ENCODE measurements at regions not wholly inside any gene's neighbourhood (a gene's known extent, or its start where the extent isn't known, plus 50 kb on each side); places are given as distances from the start of the nearest gene placed in this dataset.
"Not testable (repeated sequence)": the region's sequence is repeated elsewhere in the genome, so short reads cannot be mapped to it uniquely, and the experiment has no call there.

DNA sequence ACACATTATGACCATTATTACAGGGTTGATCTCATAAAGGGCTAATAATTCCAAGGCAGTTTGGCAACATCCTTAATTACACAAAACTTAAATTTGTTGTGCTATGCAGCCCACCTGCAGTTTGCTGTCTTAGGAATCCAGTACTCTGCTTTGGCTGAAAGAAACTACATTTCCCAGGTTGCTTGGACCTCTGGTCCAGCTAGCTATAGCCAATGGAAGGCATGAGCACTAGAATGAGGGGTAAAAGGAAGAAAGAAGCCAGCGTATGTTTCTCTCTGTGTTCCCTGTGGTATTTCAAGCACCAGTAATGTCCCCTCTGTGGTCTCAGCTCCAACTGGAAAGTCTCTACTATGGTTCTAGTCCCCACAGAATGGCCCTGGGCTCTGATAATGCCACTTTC, 84.3 kb upstream of the TSC22D2 start:
- H3K9me3 ChIP-seq: no peaks in the 10 kb centered on the region
- DNase-seq (ENCODE audit: low spot score in 2 of 2): no peak
- TF ChIP-seq, protein P1, sequence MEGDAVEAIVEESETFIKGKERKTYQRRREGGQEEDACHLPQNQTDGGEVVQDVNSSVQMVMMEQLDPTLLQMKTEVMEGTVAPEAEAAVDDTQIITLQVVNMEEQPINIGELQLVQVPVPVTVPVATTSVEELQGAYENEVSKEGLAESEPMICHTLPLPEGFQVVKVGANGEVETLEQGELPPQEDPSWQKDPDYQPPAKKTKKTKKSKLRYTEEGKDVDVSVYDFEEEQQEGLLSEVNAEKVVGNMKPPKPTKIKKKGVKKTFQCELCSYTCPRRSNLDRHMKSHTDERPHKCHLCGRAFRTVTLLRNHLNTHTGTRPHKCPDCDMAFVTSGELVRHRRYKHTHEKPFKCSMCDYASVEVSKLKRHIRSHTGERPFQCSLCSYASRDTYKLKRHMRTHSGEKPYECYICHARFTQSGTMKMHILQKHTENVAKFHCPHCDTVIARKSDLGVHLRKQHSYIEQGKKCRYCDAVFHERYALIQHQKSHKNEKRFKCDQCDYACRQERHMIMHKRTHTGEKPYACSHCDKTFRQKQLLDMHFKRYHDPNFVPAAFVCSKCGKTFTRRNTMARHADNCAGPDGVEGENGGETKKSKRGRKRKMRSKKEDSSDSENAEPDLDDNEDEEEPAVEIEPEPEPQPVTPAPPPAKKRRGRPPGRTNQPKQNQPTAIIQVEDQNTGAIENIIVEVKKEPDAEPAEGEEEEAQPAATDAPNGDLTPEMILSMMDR (IDR thresholded peaks at IDR 0.05): no peak
- TF ChIP-seq POLR2AphosphoS5 (IDR thresholded peaks at IDR 0.05): no peak
- no peak for TF ChIP-seq POLR2A (IDR thresholded peaks at IDR 0.05)
- H3K4me3 ChIP-seq: no peak overlapping the region
- H3K4me1 ChIP-seq: no peaks in the 10 kb centered on the region
- no peak overlapping the region for H3K27ac ChIP-seq
- no peaks in the 10 kb centered on the region for H3K27me3 ChIP-seq
- intact Hi-C loops (cut with DNase I; ENCODE audit: low total_unique reads): no loop called here
- no peaks in the 10 kb centered on the region for H3K36me3 ChIP-seq

- H3K4me3 ChIP-seq; intact Hi-C loops (cut with DNase I; ENCODE audit: low total_unique reads); H3K27me3 ChIP-seq; H3K27ac ChIP-seq; H3K9me3 ChIP-seq; DNase-seq (ENCODE audit: low spot score in 2 of 2); H3K4me1 ChIP-seq; H3K36me3 ChIP-seq: not testable (repeated sequence)
These were observed 85.0 kb upstream of the TSC22D2 start for GRCh38 chr3:150323091-150323490.

DNA sequence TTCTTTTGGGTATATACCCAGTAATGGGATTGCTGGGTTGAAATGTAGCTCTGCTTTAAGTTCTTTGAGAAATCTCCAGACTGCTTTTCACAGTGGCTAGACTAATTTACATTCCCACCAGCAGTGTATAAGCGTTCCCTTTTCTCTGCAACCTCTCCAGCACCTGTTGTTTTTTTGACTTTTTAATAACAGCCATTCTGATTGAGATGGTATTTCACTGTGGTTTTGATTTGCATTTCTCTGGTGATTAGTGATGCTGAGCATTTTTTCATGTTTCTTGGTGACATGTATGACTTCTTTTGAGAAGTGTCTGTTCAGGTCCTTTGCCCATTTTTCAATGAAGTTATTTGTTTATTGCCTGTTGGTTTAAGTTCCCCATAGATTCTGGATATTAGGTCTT, 87.1 kb upstream of the TSC22D2 start:
- intact Hi-C loops (cut with DNase I; ENCODE audit: low total_unique reads); H3K9me3 ChIP-seq; H3K4me3 ChIP-seq; H3K4me1 ChIP-seq; H3K27me3 ChIP-seq; DNase-seq (ENCODE audit: low spot score in 2 of 2); H3K27ac ChIP-seq; H3K36me3 ChIP-seq: not testable (repeated sequence)

DNA sequence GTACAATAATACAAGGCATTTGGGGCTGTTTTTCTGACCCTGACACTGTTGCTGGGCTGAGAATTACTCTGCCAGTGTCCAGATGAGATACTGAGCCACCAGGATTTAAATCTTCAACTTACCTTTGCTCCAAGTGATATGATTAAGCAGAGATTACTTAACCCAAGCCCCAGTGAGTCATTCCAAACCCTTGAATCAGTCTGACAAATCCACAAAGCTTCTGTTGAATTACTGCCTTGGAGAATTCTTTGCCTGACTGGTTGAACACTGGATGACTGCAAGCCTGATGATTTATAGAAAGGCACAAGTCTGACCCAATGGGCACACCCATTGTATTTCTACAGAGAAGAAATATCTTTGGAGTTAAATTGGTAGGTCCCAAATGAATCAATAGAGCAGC, 88.2 kb upstream of the TSC22D2 start:
- Histone ChIP-seq H3K27ac (no peak overlapping the region), H3K9me3 (no peaks in the 10 kb centered on the region), H3K36me3 (no peaks in the 10 kb centered on the region), H3K4me1 (no peaks in the 10 kb centered on the region), H3K4me3 (no peak overlapping the region), H3K27me3 (no peaks in the 10 kb centered on the region)
- DNase-seq (ENCODE audit: low spot score in 2 of 2): no peak
- TF ChIP-seq POLR2A (IDR thresholded peaks at IDR 0.05): no peak
- no peak for TF ChIP-seq POLR2AphosphoS5 (IDR thresholded peaks at IDR 0.05)
- intact Hi-C loops (cut with DNase I; ENCODE audit: low total_unique reads): no loop called here

DNA sequence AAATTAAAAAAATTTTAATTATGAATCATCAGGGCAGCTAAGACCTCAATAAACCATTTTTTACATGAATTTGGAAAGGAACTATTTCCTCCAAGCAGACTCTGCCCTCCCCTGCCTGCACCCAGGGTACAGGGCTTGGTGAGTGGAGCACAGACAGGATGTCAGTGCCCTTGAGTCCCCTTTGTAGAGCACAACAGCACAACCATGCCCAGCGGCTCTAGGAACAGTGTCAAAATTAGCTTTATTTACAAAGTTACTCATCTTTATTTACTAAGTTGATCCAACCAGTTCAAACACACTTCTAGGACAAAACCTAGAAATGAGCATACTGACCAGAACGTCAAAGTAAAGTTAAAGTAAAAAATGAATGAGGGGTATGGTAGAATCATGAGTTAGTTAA, 90.6 kb upstream of the TSC22D2 start:
- Histone ChIP-seq H3K27me3 (no peaks in the 10 kb centered on the region), H3K36me3 (no peaks in the 10 kb centered on the region), H3K4me1 (no peaks in the 10 kb centered on the region), H3K4me3 (no peak overlapping the region), H3K9me3 (no peaks in the 10 kb centered on the region), H3K27ac (no peak overlapping the region)
- intact Hi-C loops (cut with DNase I; ENCODE audit: low total_unique reads): no loop called here
- DNase-seq (ENCODE audit: low spot score in 2 of 2): peak; percentile 23 to 63
- TF ChIP-seq, protein P1 (IDR thresholded peaks at IDR 0.05): no peak
- TF ChIP-seq POLR2AphosphoS5 (IDR thresholded peaks at IDR 0.05) (no peak), POLR2A (IDR thresholded peaks at IDR 0.05) (no peak)

DNA sequence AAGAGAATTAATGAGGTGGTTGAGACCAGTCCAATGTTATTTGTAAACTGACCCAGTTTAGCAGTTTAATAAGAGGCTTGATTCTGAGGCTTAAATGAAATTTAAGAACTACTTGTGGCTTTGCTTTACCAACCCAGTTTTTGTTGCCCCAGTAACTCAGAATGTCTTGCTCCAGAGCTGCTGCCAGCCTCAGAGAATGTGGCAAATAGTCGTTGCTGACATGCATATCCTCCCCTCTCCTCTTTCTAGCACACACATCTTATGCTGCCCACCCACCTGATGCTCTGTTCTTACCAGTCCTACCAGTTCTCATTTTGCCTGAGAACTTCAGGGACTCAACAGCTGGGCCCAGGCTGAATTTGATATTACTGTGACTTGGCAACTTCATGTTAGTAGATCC, 92.4 kb upstream of the TSC22D2 start:
- TF ChIP-seq, protein P1 (IDR thresholded peaks at IDR 0.05): no peak
- TF ChIP-seq POLR2AphosphoS5 (IDR thresholded peaks at IDR 0.05) (no peak), POLR2A (IDR thresholded peaks at IDR 0.05) (no peak)
- Histone ChIP-seq H3K27ac (no peak overlapping the region), H3K4me3 (no peak overlapping the region), H3K4me1 (no peaks in the 10 kb centered on the region), H3K27me3 (no peaks in the 10 kb centered on the region), H3K36me3 (no peaks in the 10 kb centered on the region), H3K9me3 (no peaks in the 10 kb centered on the region)
- intact Hi-C loops (cut with DNase I; ENCODE audit: low total_unique reads): no loop called here
- DNase-seq (ENCODE audit: low spot score in 2 of 2): no peak
